ENCODE measurements at regions not wholly inside any gene's neighbourhood (a gene's known extent, or its start where the extent isn't known, plus 50 kb on each side); places are given as distances from the start of the nearest gene placed in this dataset.

- no peak for TF ChIP-seq REST (IDR thresholded peaks at IDR 0.05; ENCODE audit: unreplicated experiment)
- no peak for TF ChIP-seq EZH2 (IDR thresholded peaks at IDR 0.05; ENCODE audit: low read depth, unreplicated experiment)
Observed at GRCh38 chr13:74221752-74222151, 87.5 kb upstream of the KLF12 start (continued).

GRCh38 chr13:74219566-74219965 is 85.4 kb upstream of the KLF12 start:
- no peaks in the 10 kb centered on the region for H3F3A ChIP-seq (replicated peaks; ENCODE audit: low read depth)
- H3K27me3 ChIP-seq (ENCODE audit: insufficient read depth) = no peaks in the 10 kb centered on the region
- no peaks in the 10 kb centered on the region for H3K79me2 ChIP-seq (replicated peaks; ENCODE audit: insufficient read depth)
- Mint-ChIP-seq H3K4me1 (no peaks in the 10 kb centered on the region), H3K36me3 (ENCODE audit: low read depth) (no peaks in the 10 kb centered on the region), H3K27me3 (ENCODE audit: insufficient read depth, low read depth, poor library complexity) (no peaks in the 10 kb centered on the region), H3K9me3 (no peaks in the 10 kb centered on the region), H3K27ac (no peak overlapping the region), H3K4me3 (no peak overlapping the region)
- H3K9me2 ChIP-seq (ENCODE audit: insufficient read depth) = no peaks in the 10 kb centered on the region; the same call in 1 of the 2 replicates
- H3K27ac ChIP-seq (ENCODE audit: low read depth) = no peak overlapping the region
- no peaks in the 10 kb centered on the region for H3K4me1 ChIP-seq (ENCODE audit: insufficient read depth)
- H2AFZ ChIP-seq = no peak overlapping the region
- H3K36me3 ChIP-seq (ENCODE audit: insufficient read depth) = no peaks in the 10 kb centered on the region
- ATAC-seq (no peak), DNase-seq (ENCODE audit: low spot score) (no peak)
- H4K20me1 ChIP-seq (replicated peaks; ENCODE audit: insufficient read depth) = no peaks in the 10 kb centered on the region
- no peak overlapping the region for H3K4me2 ChIP-seq
- H3K4me3 ChIP-seq = no peak overlapping the region
- TF ChIP-seq EZH2 (IDR thresholded peaks at IDR 0.05; ENCODE audit: low read depth, unreplicated experiment) (no peak), ZNF462 (CRISPR knock-in tag; IDR thresholded peaks at IDR 0.05) (no peak), ZNF114 (CRISPR knock-in tag; IDR thresholded peaks at IDR 0.05) (no peak), REST (IDR thresholded peaks at IDR 0.05; ENCODE audit: unreplicated experiment) (no peak), JUNB (IDR thresholded peaks at IDR 0.05; ENCODE audit: unreplicated experiment) (no peak), EZH2phosphoT487 (IDR thresholded peaks at IDR 0.05; ENCODE audit: unreplicated experiment) (no peak), STAT1 (IDR thresholded peaks at IDR 0.05; ENCODE audit: unreplicated experiment) (no peak), POLR2AphosphoS5 (IDR thresholded peaks at IDR 0.05; ENCODE audit: low read depth) (no peak), NANOG (IDR thresholded peaks at IDR 0.05; ENCODE audit: borderline replicate concordance) (no peak), ETS1 (IDR thresholded peaks at IDR 0.05) (no peak), ZNF331 (CRISPR knock-in tag; IDR thresholded peaks at IDR 0.05; ENCODE audit: low read depth) (no peak), CREB1 (CRISPR knock-in tag; IDR thresholded peaks at IDR 0.05; ENCODE audit: low read depth) (no peak)
